Fibroblast of peridontal ligament (primary cell): ENCODE measurements at regions not wholly inside any gene's neighbourhood (a gene's known extent, or its start where the extent isn't known, plus 50 kb on each side); places are given as distances from the start of the nearest gene placed in this dataset.
"Not testable (repeated sequence)": the region's sequence is repeated elsewhere in the genome, so short reads cannot be mapped to it uniquely, and the experiment has no call there.

Experiments
- DNase-seq: peaks from one replicate; pipeline ENCODE4 v3.0.0-alpha.2; 2010; ENCODE audit errors: extremely low read depth

GRCh38 chr3:26141296-26141695 lies 351.4 kb downstream of the OXSM start:
- no peak for DNase-seq

- DNase-seq = no peak
Measured at GRCh38 chr3:26145769-26146168, 355.9 kb downstream of the OXSM start.

- DNase-seq = not testable (repeated sequence)
Measured at GRCh38 chr3:26157428-26157827, 367.5 kb downstream of the OXSM start.

- DNase-seq = no peak
Measured at GRCh38 chr3:26171006-26171405, 381.1 kb downstream of the OXSM start.

GRCh38 chr3:26191556-26191955 lies 401.7 kb downstream of the OXSM start:
- no peak for DNase-seq

- DNase-seq = no peak
Measured at GRCh38 chr3:26193558-26193957, 403.7 kb downstream of the OXSM start.

- no peak for DNase-seq
Measured at GRCh38 chr3:26196781-26197180, 406.9 kb downstream of the OXSM start.

- DNase-seq = no peak
Measured at GRCh38 chr3:26198609-26199008, 408.7 kb downstream of the OXSM start.

- no peak for DNase-seq
Measured at GRCh38 chr3:26202169-26202568, 412.3 kb downstream of the OXSM start.

- no peak for DNase-seq
Measured at GRCh38 chr3:26205475-26205874, 415.6 kb downstream of the OXSM start.

GRCh38 chr3:26208201-26208600 lies 414.4 kb upstream of the LRRC3B start:
- DNase-seq = no peak

GRCh38 chr3:26229801-26230200 lies 392.8 kb upstream of the LRRC3B start:
- no peak for DNase-seq

- DNase-seq = no peak
Measured at GRCh38 chr3:26233374-26233773, 389.2 kb upstream of the LRRC3B start.

GRCh38 chr3:26236531-26236930 lies 386.0 kb upstream of the LRRC3B start:
- no peak for DNase-seq

- no peak for DNase-seq
Measured at GRCh38 chr3:26237036-26237682, 385.4 kb upstream of the LRRC3B start.

- DNase-seq = not testable (repeated sequence)
Measured at GRCh38 chr3:26244586-26244985, 378.0 kb upstream of the LRRC3B start.

- no peak for DNase-seq
Measured at GRCh38 chr3:26245236-26245635, 377.3 kb upstream of the LRRC3B start.

- no peak for DNase-seq
Measured at GRCh38 chr3:26246901-26247300, 375.7 kb upstream of the LRRC3B start.

- no peak for DNase-seq
Measured at GRCh38 chr3:26247712-26248111, 374.9 kb upstream of the LRRC3B start.

- DNase-seq = no peak
Measured at GRCh38 chr3:26252001-26252400, 370.6 kb upstream of the LRRC3B start.

GRCh38 chr3:26256224-26256623 lies 366.3 kb upstream of the LRRC3B start:
- DNase-seq = no peak

GRCh38 chr3:26259176-26259575 lies 363.4 kb upstream of the LRRC3B start:
- no peak for DNase-seq

- DNase-seq = no peak
Measured at GRCh38 chr3:26260139-26260538, 362.4 kb upstream of the LRRC3B start.

- no peak for DNase-seq
Measured at GRCh38 chr3:26264708-26265107, 357.9 kb upstream of the LRRC3B start.
